ENCODE measurements at regions not wholly inside any gene's neighbourhood (a gene's known extent, or its start where the extent isn't known, plus 50 kb on each side); places are given as distances from the start of the nearest gene placed in this dataset.
A peak's percentile ranks its signal among the peaks of the same experiment; 100 is the strongest.

- H3K4me1 ChIP-seq = no peaks in the 10 kb centered on the region
These were observed 353.1 kb downstream of the SEC23A start for GRCh38 chr14:38749936-38750335.

GRCh38 chr14:38745861-38746260 lies 357.2 kb downstream of the SEC23A start:
- Histone ChIP-seq H3K36me3 (no peaks in the 10 kb centered on the region), H3K4me3 (no peak overlapping the region), H4K20me1 (no peaks in the 10 kb centered on the region), H3K27me3 (no peaks in the 10 kb centered on the region), H3K27ac (no peak overlapping the region), H3K4me1 (no peaks in the 10 kb centered on the region), H3K9me3 (replicated peaks in 1 of 11) (no peaks in the 10 kb centered on the region), H3K9ac (no peak overlapping the region), H3K4me2 (no peak overlapping the region)
- TF ChIP-seq Cebpa-rat (IDR thresholded peaks at IDR 0.05) = no peak

More at GRCh38 chr14:38749936-38750335, 353.1 kb downstream of the SEC23A start:
- H3K4me2 ChIP-seq = no peak overlapping the region
- H3K36me3 ChIP-seq = no peaks in the 10 kb centered on the region
- no peaks in the 10 kb centered on the region for H3K9me3 ChIP-seq (replicated peaks in 1 of 11)
- H3K9ac ChIP-seq = no peak overlapping the region
- no peaks in the 10 kb centered on the region for H4K20me1 ChIP-seq
- H3K27ac ChIP-seq = no peak overlapping the region
- no peak overlapping the region for H3K4me3 ChIP-seq
- TF ChIP-seq Cebpa-rat (IDR thresholded peaks at IDR 0.05) = no peak
- H3K27me3 ChIP-seq = no peaks in the 10 kb centered on the region

GRCh38 chr14:38743966-38744584 lies 359.0 kb downstream of the SEC23A start:
- H3K4me2 ChIP-seq = no peak overlapping the region
- H3K4me1 ChIP-seq = no peaks in the 10 kb centered on the region
- TF ChIP-seq Cebpa-rat (IDR thresholded peaks at IDR 0.05) = no peak
- no peaks in the 10 kb centered on the region for H4K20me1 ChIP-seq
- H3K36me3 ChIP-seq = no peaks in the 10 kb centered on the region
- no peak overlapping the region for H3K4me3 ChIP-seq
- H3K9me3 ChIP-seq (replicated peaks in 1 of 11) = no peaks in the 10 kb centered on the region
- no peak overlapping the region for H3K9ac ChIP-seq
- no peak overlapping the region for H3K27ac ChIP-seq
- H3K27me3 ChIP-seq = no peaks in the 10 kb centered on the region

GRCh38 chr14:38737686-38738407 lies 365.2 kb downstream of the SEC23A start:
- TF ChIP-seq Cebpa-rat (IDR thresholded peaks at IDR 0.05) = no peak
- Histone ChIP-seq H3K27me3 (no peaks in the 10 kb centered on the region), H3K9ac (no peak overlapping the region), H3K4me3 (no peak overlapping the region), H4K20me1 (no peaks in the 10 kb centered on the region), H3K4me2 (peak overlapping the region in 1 of 11 experiments; percentile 0; a peak in 1 of 22 replicates), H3K4me1 (no peaks in the 10 kb centered on the region), H3K27ac (no peak overlapping the region), H3K36me3 (no peaks in the 10 kb centered on the region), H3K9me3 (replicated peaks in 1 of 11) (peaks cover 0 to 8% (median 0%) of the 10 kb centered on the region in 11 experiments; a peak in 4 of 22 replicates)

- no peaks in the 10 kb centered on the region for H4K20me1 ChIP-seq
- H3K9me3 ChIP-seq (replicated peaks in 1 of 11) = peaks cover 0 to 8% (median 0%) of the 10 kb centered on the region in 11 experiments; a peak in 4 of 22 replicates
- no peak for TF ChIP-seq Cebpa-rat (IDR thresholded peaks at IDR 0.05)
- no peak overlapping the region for H3K4me3 ChIP-seq
- peak overlapping the region in 2 of 11 experiments; percentile 1 to 17; a peak in 1 of 22 replicates for H3K4me2 ChIP-seq
- H3K27me3 ChIP-seq = no peaks in the 10 kb centered on the region
- H3K27ac ChIP-seq = no peak overlapping the region
- H3K36me3 ChIP-seq = no peaks in the 10 kb centered on the region
- H3K9ac ChIP-seq = no peak overlapping the region
- H3K4me1 ChIP-seq = no peaks in the 10 kb centered on the region
These were observed 368.0 kb downstream of the SEC23A start for GRCh38 chr14:38735005-38735404.

- Histone ChIP-seq H3K27me3 (no peaks in the 10 kb centered on the region), H3K27ac (no peak overlapping the region), H4K20me1 (no peaks in the 10 kb centered on the region), H3K9ac (no peak overlapping the region), H3K9me3 (replicated peaks in 1 of 11) (peaks cover 0 to 8% (median 3%) of the 10 kb centered on the region in 11 experiments; a peak in 4 of 22 replicates), H3K4me3 (no peak overlapping the region), H3K36me3 (no peaks in the 10 kb centered on the region), H3K4me1 (no peaks in the 10 kb centered on the region), H3K4me2 (no peak overlapping the region)
- no peak for TF ChIP-seq Cebpa-rat (IDR thresholded peaks at IDR 0.05)
These were observed 371.1 kb downstream of the SEC23A start for GRCh38 chr14:38731962-38732361.

- Histone ChIP-seq H3K4me1 (no peaks in the 10 kb centered on the region), H3K27me3 (no peaks in the 10 kb centered on the region), H4K20me1 (no peaks in the 10 kb centered on the region), H3K9me3 (replicated peaks in 1 of 11) (peaks cover 0 to 8% (median 3%) of the 10 kb centered on the region in 11 experiments; a peak in 4 of 22 replicates), H3K4me2 (no peak overlapping the region), H3K4me3 (no peak overlapping the region), H3K36me3 (no peaks in the 10 kb centered on the region), H3K27ac (no peak overlapping the region), H3K9ac (no peak overlapping the region)
- no peak for TF ChIP-seq Cebpa-rat (IDR thresholded peaks at IDR 0.05)
These were observed 372.6 kb downstream of the SEC23A start for GRCh38 chr14:38730420-38730819.

- Histone ChIP-seq H3K36me3 (no peaks in the 10 kb centered on the region), H3K27me3 (no peaks in the 10 kb centered on the region), H3K9me3 (replicated peaks in 1 of 11) (0 out of 22 replicates have a peak, but pooled peaks cover 0 to 3% (median 0%) of the 10 kb centered on the region in 11 experiments), H3K4me3 (no peak overlapping the region), H3K27ac (no peak overlapping the region), H3K9ac (no peak overlapping the region), H3K4me2 (no peak overlapping the region), H3K4me1 (no peaks in the 10 kb centered on the region), H4K20me1 (no peaks in the 10 kb centered on the region)
- no peak for TF ChIP-seq Cebpa-rat (IDR thresholded peaks at IDR 0.05)
These were observed 375.3 kb downstream of the SEC23A start for GRCh38 chr14:38727731-38728130.

GRCh38 chr14:38724621-38725020 lies 378.4 kb downstream of the SEC23A start:
- H3K27ac ChIP-seq = no peak overlapping the region
- no peak overlapping the region for H3K4me3 ChIP-seq

More at GRCh38 chr14:38724621-38725020, 378.4 kb downstream of the SEC23A start:
- H3K4me1 ChIP-seq = no peaks in the 10 kb centered on the region
- H4K20me1 ChIP-seq = no peaks in the 10 kb centered on the region
- no peaks in the 10 kb centered on the region for H3K36me3 ChIP-seq
- TF ChIP-seq Cebpa-rat (IDR thresholded peaks at IDR 0.05) = no peak
- no peaks in the 10 kb centered on the region for H3K27me3 ChIP-seq
- H3K9me3 ChIP-seq (replicated peaks in 1 of 11) = 0 out of 22 replicates have a peak, but pooled peaks cover 0 to 3% (median 0%) of the 10 kb centered on the region in 11 experiments
- H3K4me2 ChIP-seq = no peak overlapping the region
- no peak overlapping the region for H3K9ac ChIP-seq
